GM12865 (cell line): ENCODE measurements at regions not wholly inside any gene's neighbourhood (a gene's known extent, or its start where the extent isn't known, plus 50 kb on each side); places are given as distances from the start of the nearest gene placed in this dataset.

Source experiments
- DNase-seq: peaks from one replicate; pipeline ENCODE4 v3.0.0; 2010; ENCODE audit warnings: low read depth
- H3K4me3 ChIP-seq: 2 replicates; pipeline ENCODE4 v1.5.1; 2011; ENCODE audit warnings: mild to moderate bottlenecking, low read depth, low read length, control low read depth
- TF ChIP-seq, protein P1 (sequence below): IDR thresholded peaks from 2 replicates; pipeline ENCODE4 v1.5.1; 2011; ENCODE audit warnings: low read length, control low read depth, low read depth, inconsistent platforms; ENCODE audit not compliant: insufficient read depth; ENCODE audit errors: missing control alignments

DNA sequence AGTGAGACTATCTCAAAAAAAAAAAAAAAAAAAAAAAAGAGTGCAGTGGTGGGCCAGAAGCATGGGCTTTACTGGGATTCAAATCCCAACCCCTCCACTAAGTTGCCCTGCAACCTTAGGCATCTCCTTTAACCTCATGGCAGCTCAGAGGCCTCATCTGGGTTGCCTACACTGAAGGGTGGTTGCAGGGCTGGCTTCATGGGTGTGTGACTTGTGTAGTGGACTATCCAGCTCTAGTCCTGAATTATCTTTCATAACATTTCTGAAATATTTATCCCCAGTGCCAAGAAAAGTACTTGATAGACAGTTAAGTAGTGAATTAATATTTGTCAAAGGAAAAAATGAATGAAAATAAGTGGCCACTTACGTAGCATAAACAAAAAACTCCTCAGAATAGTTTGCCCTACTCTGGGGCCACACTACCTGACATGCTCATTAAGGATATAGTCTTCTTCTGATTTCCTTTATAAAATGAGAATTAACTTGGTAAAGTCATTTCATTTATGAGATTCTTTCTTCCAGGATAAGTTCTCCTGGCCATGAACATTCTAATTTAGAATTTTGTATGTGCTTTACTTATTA is 116.0 kb upstream of the SYT13 start:
- H3K4me3 ChIP-seq: no peak overlapping the region
- TF ChIP-seq, protein P1, sequence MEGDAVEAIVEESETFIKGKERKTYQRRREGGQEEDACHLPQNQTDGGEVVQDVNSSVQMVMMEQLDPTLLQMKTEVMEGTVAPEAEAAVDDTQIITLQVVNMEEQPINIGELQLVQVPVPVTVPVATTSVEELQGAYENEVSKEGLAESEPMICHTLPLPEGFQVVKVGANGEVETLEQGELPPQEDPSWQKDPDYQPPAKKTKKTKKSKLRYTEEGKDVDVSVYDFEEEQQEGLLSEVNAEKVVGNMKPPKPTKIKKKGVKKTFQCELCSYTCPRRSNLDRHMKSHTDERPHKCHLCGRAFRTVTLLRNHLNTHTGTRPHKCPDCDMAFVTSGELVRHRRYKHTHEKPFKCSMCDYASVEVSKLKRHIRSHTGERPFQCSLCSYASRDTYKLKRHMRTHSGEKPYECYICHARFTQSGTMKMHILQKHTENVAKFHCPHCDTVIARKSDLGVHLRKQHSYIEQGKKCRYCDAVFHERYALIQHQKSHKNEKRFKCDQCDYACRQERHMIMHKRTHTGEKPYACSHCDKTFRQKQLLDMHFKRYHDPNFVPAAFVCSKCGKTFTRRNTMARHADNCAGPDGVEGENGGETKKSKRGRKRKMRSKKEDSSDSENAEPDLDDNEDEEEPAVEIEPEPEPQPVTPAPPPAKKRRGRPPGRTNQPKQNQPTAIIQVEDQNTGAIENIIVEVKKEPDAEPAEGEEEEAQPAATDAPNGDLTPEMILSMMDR: no peak
- no peak for DNase-seq

DNA sequence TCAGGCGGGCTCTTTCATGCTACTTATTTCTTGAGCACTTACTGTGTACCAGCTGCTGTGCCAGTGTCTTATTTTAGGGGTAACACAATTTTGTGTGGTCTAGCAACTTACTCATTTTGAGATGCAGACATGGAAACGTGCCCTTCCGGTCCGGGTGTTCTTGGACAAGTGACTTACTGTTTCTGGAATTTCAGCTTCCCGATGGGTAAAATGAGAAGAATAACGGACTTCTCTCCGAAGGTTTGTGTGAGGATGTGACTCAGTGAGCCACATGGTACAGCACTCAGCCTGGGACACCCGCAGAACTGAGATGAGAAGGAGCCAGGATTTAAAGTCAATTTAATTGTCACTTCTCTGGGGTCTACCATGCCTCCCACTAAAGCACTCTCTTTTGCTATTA is 114.5 kb upstream of the SYT13 start:
- DNase-seq: no peak
- TF ChIP-seq, protein P1: no peak

DNA sequence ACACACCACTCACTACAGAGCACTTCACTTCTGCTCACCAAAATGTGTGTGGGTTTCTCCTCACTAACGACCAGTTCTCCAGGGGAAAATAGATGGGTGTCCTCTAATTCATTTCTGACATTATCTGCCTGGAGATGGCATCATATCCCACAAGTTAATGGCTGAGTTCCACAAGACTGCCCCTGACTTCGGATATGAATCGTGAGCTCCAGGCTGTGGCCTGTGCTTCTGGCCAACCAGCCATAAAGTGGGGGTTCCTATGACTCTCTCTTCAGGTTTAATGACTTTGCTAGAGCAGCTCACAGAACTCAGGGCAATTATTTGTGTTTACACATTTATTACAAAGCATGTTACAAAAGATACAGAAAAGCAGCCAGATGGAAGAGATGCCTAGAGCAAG is 113.0 kb upstream of the SYT13 start:
- TF ChIP-seq, protein P1: no peak
- no peak overlapping the region for H3K4me3 ChIP-seq
- DNase-seq: no peak

More for the DNA sequence above, 114.5 kb upstream of the SYT13 start:
- no peak overlapping the region for H3K4me3 ChIP-seq

DNA sequence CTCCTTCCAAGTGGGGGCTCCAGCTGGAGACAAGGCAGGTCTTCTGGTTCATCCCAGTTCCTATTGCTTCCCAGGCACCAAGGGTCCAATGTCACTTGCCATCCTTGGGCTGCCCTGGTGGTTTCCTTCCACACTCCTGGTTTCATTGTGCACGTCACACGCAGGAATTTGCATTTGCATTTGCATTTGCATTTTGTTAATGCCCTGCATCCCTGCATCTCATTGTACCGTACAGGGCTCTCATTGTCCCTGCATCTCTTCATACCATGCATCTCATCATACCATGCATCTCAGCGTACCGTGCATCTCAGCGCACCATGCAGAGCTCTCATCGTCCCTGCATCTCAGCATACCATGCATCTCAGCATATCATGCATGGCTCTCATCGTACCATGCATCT is 112.2 kb upstream of the SYT13 start:
- TF ChIP-seq, protein P1: no peak
- no peak for DNase-seq
- no peak overlapping the region for H3K4me3 ChIP-seq

DNA sequence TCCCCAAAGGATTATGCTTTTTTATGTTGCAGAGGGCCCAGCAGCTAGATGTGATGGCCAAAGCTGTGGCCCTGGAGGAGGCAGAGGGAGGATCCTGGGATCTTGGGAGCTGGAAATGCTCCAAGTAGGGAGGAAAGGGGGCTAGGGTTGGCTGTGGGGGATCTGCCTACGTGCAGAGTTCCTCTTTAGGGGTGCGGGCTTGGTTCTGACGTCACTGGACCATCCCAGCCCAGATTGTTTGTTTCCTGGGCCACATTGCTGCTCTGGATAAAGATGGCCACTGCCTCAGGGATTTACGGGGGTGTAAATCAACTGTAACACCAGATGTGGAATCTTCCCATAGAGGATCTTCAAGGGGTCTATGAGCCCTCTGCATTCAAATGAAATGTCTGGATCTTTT is 110.3 kb upstream of the SYT13 start:
- no peak for DNase-seq

DNA sequence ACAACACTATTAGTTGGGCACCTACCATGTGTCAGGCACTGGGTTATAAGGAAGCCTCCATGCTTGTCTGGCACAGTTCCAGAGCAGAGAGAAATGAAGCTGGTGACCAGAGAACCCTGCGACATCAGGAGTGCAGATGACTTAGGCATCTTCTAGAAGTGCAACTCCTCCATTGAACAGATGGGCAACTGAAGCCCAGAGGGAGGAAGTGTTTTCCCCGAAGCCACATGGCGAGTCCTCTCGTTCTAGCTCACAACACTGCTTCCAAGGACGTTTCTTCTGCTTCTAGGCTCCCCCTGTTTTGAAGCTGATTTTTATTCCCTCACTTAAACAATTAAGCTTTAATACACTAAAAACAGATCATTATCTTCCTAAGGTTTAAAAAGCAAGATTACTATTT is 109.8 kb upstream of the SYT13 start:
- TF ChIP-seq, protein P1: no peak
- no peak for DNase-seq
- H3K4me3 ChIP-seq: no peak overlapping the region

More for the DNA sequence above, 110.3 kb upstream of the SYT13 start:
- TF ChIP-seq, protein P1: no peak
- H3K4me3 ChIP-seq: no peak overlapping the region

DNA sequence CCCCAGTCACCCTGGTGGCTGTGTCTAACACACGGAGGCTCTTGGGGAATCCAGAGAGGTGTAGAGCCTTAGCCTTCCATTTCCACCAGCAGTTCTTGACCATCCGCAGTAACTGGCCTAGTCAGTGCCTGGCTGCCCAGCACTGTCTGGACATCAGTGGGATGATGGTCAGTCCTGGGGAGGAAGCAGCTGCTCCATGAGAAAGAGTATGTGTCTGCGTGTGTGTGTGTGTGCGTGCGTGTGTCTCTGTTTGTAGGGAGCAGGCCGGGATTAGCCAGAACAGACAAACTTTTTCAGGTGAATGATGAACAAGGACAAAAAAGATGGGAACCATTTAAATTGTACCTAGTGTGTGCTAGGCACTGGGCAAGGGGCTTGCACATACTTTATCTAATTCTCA is 109.3 kb upstream of the SYT13 start:
- no peak for DNase-seq
- H3K4me3 ChIP-seq: no peak overlapping the region
- TF ChIP-seq, protein P1: no peak
